Testis (tissue), 2 donors: ENCODE measurements at regions not wholly inside any gene's neighbourhood (a gene's known extent, or its start where the extent isn't known, plus 50 kb on each side); places are given as distances from the start of the nearest gene placed in this dataset.

ENCODE experiments used
- CTCF ChIP-seq, 3 experiments: fragments of 450-650 bp in 2 of 3; fragments of 200-600 bp in 1 of 3; sonication (generic) in 1 of 3; IDR thresholded peaks; one replicate each; pipeline ENCODE4 v1.5.1; 2016 to 2019; ENCODE audit warnings: antibody characterized with exemption in 3 of 3, mild to moderate bottlenecking in 2 of 3, moderate library complexity in 1 of 3
- POLR2A ChIP-seq: fragments of 450-650 bp; IDR thresholded peaks from one replicate; pipeline ENCODE4 v1.6.1; 2017; ENCODE audit warnings: antibody characterized with exemption, mild to moderate bottlenecking, moderate library complexity

GRCh38 chr4:92071587-92071986, 232.2 kb upstream of the GRID2 start:
- TF ChIP-seq CTCF (IDR thresholded peaks at IDR 0.05) (no peak), POLR2A (no peak)
